Activated CD8-positive, alpha-beta memory T cell treated with anti-CD3 and anti-CD28 coated beads, Interleukin-2, amount 50 U/mL, for 48 hours (primary cell): ENCODE measurements at regions not wholly inside any gene's neighbourhood (a gene's known extent, or its start where the extent isn't known, plus 50 kb on each side); places are given as distances from the start of the nearest gene placed in this dataset.

Source experiments
- DNase-seq: peaks from one replicate; pipeline ENCODE4 v3.0.0-alpha.2; 2020

GRCh38 chr6:169839493-169839892 is 88.1 kb downstream of the ERMARD start:
- DNase-seq, result no peak

DNA sequence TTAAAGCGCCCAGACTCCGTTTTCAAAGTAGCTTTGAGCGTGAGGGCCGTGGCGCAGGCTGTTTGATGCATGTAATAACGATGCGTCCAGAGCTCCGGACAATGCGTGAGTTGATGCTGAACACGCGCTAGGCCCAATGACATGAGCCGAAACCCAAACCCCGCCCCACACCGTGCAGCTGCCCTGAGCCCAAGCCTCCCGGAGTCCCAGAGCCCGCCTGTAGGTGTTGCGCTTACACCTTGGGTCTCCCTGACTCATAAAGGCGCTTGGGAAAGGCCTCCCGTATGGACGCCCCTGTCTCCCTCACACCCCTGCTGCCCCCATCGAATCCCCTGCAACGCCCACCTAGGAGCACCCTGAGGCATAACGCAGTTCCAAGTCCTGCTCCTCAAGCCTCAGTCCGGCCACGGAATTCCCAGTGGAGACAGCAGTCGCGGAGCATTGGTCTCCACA is 87.6 kb downstream of the ERMARD start:
- peak; percentile 39 for DNase-seq

- DNase-seq, result peak; percentile 36
Measured at GRCh38 chr6:169838346-169839028, 87.1 kb downstream of the ERMARD start.

GRCh38 chr6:169837529-169838250 is 86.3 kb downstream of the ERMARD start:
- DNase-seq, result peak; percentile 35

DNA sequence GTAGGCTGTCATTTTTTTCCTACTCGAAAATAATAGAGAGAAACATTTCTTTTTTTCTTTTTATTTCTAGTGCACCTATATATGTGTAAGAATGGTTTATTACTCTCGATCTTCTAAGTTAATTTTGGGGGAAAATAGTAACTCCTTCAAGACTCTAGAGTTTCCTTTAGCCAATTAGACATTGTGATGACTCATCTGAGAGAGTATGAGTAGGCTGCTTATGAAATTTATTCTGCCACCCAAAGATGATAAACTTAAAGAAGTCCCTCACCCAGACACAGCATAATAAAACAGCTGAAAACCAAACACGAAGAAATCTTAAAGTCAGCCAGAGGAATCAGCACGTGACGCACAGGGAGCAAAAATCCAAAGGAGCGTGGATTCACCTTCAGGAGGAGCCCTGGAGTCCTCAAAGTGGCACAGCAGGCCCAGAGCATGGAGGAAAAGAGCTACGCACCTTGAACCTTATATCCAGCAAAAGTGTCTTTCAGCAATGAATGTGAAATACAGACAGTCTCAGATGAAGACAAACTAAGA is 81.9 kb downstream of the ERMARD start:
- no peak for DNase-seq

- no peak for DNase-seq
Measured at GRCh38 chr6:169832247-169832948, 81.0 kb downstream of the ERMARD start.

DNA sequence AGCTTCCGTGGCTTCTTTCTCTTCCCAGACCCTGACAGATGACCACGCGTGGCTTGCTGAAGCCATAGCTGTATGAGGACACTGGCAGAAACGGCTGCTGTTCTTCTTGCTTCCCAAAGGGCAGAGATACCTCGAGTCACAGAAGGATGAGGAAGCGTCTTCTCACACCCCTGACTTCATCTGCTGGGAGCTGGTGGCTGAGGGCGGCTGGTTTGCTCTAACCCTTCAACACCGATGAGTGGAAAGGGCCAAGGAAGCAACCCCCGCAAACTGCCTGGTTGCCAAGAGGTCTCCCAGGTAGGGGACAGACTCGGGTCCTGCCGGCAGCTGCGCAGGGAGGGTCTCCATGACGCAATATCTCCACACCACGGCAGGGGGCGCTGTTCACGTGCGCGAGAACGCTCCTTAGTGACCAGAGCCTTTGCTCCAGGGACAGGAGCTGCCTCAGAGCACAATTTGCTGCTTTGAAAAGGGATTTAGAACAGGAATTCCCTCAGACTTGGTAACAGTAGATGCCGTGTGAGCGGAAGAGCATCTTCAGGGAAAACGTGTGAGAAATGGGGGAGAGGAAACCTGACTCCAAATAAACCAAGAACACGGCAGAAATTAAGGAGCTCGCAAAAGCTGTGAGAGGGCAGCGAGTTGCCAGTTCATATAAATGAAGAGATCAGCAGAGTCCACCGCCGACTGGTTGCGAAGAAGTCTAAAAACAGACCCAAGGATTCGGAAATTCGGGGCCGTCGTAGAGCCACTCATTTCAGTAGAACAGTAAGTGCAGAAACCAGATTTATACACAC is 80.2 kb downstream of the ERMARD start:
- peak; percentile 94 for DNase-seq
